Adrenal gland (tissue), 9 donors: ENCODE measurements at regions not wholly inside any gene's neighbourhood (a gene's known extent, or its start where the extent isn't known, plus 50 kb on each side); places are given as distances from the start of the nearest gene placed in this dataset.

ENCODE experiments used
- DNase-seq, 7 donors: peaks; one replicate each; pipeline ENCODE4 v3.0.0-alpha.2; 2019 to 2020
- H3K27ac ChIP-seq, 5 donors: fragments of 200-600 bp; sonication (generic) in 4 of 5; 1 replicate in 3 of 5; 2 replicates in 2 of 5; pipeline versions ENCODE4 v1.5.1 to v1.8.0; 2016 to 2020; ENCODE audit warnings: mild to moderate bottlenecking in 1 of 5
- H3K27me3 ChIP-seq: fragments of 200-600 bp; 2 replicates; pipeline ENCODE4 v1.8.0; 2021
- H3K36me3 ChIP-seq, 2 donors: fragments of 200-600 bp; replicated peaks in 1 of 2; 1 replicate in 1 of 2; 2 replicates in 1 of 2; pipeline versions ENCODE4 v1.5.1 to v1.8.0; 2018 to 2022
- H3K4me1 ChIP-seq, 2 donors: fragments of 200-600 bp; replicated peaks in 1 of 2; 1 replicate in 1 of 2; 2 replicates in 1 of 2; pipeline versions ENCODE4 v1.5.1 to v1.8.0; 2018 to 2021
- H3K4me3 ChIP-seq, 4 donors: fragments of 200-600 bp; sonication (generic) in 3 of 4; one replicate each; pipeline ENCODE4 v1.5.1; 2016 to 2018
- H3K9me3 ChIP-seq, 3 donors: fragments of 200-600 bp; sonication (generic) in 1 of 3; replicated peaks in 1 of 3; 1 replicate in 2 of 3; 2 replicates in 1 of 3; pipeline versions ENCODE4 v1.5.1 to v1.8.0; 2016 to 2021
- CTCF ChIP-seq, 6 experiments: fragments of 450-650 bp in 4 of 6; fragments of 200-600 bp in 2 of 6; sonication (generic) in 1 of 6; IDR thresholded peaks; 1 replicate in 5 of 6; 2 replicates in 1 of 6; pipeline versions ENCODE4 v1.5.1 to v1.8.0; 2016 to 2021; ENCODE audit warnings: antibody characterized with exemption in 6 of 6, mild to moderate bottlenecking in 2 of 6, moderate library complexity in 1 of 6
- POLR2A ChIP-seq, 2 donors: fragments of 450-650 bp; IDR thresholded peaks; one replicate each; pipeline ENCODE4 v1.6.1; 2017; ENCODE audit warnings: antibody characterized with exemption in 2 of 2, mild to moderate bottlenecking in 2 of 2, moderate library complexity in 1 of 2
- WGBS, 4 donors: extraction: QIAGEN DNeasy Blood & Tissue Kit in 2 of 4; methylation state at CpG; one replicate each; pipeline versions ENCODE4 v1.1.5 to v1.1.7; 2013 to 2017; 5-methylcytosine and 5-hydroxymethylcytosine counted together
- intact Hi-C, 2 donors: fragments of 100-400 bp; cut with DNase I; formaldehyde crosslinking; loops; one replicate each; pipeline versions ENCODE4 v1.14.1 to v1.15.0; 2022 to 2023
- donor health status: healthy with polysubstance abuse.
- donor health status: Bipolar disorder and iron deficiency.
- donor health status: DM: yes; HTN: yes; CAD: no.
- donor health status: DM: no; HTN: no; CAD: no.
- donor health status: DM: no; HTN: no; CAD: no.

DNA sequence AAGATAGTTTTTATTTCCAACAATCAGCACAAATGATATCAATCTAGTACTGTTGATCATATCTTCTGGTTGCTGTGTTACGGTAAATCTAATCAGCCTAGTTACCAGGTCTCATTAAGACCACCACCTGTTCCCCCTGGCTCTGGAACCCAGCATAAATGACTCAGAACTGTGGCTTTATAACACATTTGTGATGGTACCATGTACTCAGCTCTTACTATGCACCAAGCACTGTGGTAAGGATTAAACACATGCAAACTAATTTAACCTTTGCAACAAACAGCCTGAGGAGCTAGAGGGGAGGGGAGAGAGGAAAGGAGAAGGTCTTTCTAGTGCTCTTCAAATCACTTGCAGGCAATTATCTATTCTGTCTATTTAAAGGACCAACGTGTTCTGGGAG lies 173.9 kb upstream of the LMCD1 start:
- Histone ChIP-seq H3K27ac (no peak overlapping the region), H3K9me3 (no peaks in the 10 kb centered on the region), H3K4me1 (peaks cover 0 to 6% of the 10 kb centered on the region in 2 donors), H3K4me3 (no peak overlapping the region), H3K36me3 (no peaks in the 10 kb centered on the region), H3K27me3 (no peaks in the 10 kb centered on the region)
- 78 to 85% (median 83%) methylated on average over 2 of the region's 2 CpGs for WGBS, 4 donors
- DNase-seq = no peak
- intact Hi-C loops = loop anchor here in 1 of 2 donors (10.0 kb wide), 1 partner anchor 87 kb away; no protein-coding TSS in a partner anchor
- TF ChIP-seq CTCF (IDR thresholded peaks at IDR 0.05) (no peak), POLR2A (IDR thresholded peaks at IDR 0.05) (no peak)

GRCh38 chr3:8328967-8329366 lies 172.7 kb upstream of the LMCD1 start:
- intact Hi-C loops = loop anchor here in 1 of 2 donors (10.0 kb wide), 1 partner anchor 86 kb away; no protein-coding TSS in a partner anchor
- Histone ChIP-seq H3K4me1 (peaks cover 0 to 6% of the 10 kb centered on the region in 2 donors), H3K36me3 (no peaks in the 10 kb centered on the region), H3K27ac (no peak overlapping the region), H3K4me3 (no peak overlapping the region), H3K9me3 (no peaks in the 10 kb centered on the region), H3K27me3 (no peaks in the 10 kb centered on the region)
- DNase-seq = no peak
- WGBS, 4 donors = 72 to 79% (median 76%) methylated on average over 3 of the region's 3 CpGs
- TF ChIP-seq POLR2A (IDR thresholded peaks at IDR 0.05) = no peak
- no peak for TF ChIP-seq CTCF (IDR thresholded peaks at IDR 0.05)

DNA sequence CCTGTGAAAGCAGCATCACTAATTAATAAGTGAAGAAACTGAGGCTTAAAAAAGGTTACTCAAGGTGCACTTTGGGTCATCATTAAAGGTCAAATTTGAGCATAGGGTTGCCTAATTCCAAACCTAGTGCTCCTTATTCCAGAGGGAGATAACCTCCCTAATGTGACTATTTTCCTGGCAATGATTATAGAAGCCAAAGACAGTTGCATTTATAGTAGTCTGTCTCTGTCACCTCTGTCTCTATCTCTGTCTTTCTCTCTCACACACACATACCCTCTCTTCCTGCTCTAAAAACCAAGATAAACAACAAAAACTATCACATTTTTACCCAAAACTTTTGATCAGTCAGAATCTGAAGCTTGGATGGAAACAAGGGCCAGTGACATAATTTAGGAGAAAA lies 172.0 kb upstream of the LMCD1 start:
- TF ChIP-seq CTCF (IDR thresholded peaks at IDR 0.05) (no peak), POLR2A (IDR thresholded peaks at IDR 0.05) (no peak)
- intact Hi-C loops = loop anchor here in 1 of 2 donors (10.0 kb wide), 1 partner anchor 85 kb away; no protein-coding TSS in a partner anchor
- peaks cover 0 to 6% of the 10 kb centered on the region in 2 donors for H3K4me1 ChIP-seq
- no peak overlapping the region for H3K4me3 ChIP-seq
- H3K9me3 ChIP-seq = no peaks in the 10 kb centered on the region
- H3K36me3 ChIP-seq = no peaks in the 10 kb centered on the region
- no peaks in the 10 kb centered on the region for H3K27me3 ChIP-seq
- no peak for DNase-seq
- H3K27ac ChIP-seq = no peak overlapping the region

- Histone ChIP-seq H3K27ac (no peak overlapping the region), H3K27me3 (no peaks in the 10 kb centered on the region), H3K4me1 (peaks cover 0 to 8% of the 10 kb centered on the region in 2 donors), H3K36me3 (no peaks in the 10 kb centered on the region), H3K4me3 (no peak overlapping the region), H3K9me3 (no peaks in the 10 kb centered on the region)
- intact Hi-C loops = no loop called here
- no peak for TF ChIP-seq CTCF (IDR thresholded peaks at IDR 0.05)
- no peak for TF ChIP-seq POLR2A (IDR thresholded peaks at IDR 0.05)
- DNase-seq = no peak
- 82 to 85% (median 83%) methylated on average over 8 of the region's 8 CpGs for WGBS, 4 donors
Observed at GRCh38 chr3:8336456-8336855, 165.2 kb upstream of the LMCD1 start.
